Panc1 (cell line): ENCODE measurements at regions not wholly inside any gene's neighbourhood (a gene's known extent, or its start where the extent isn't known, plus 50 kb on each side); places are given as distances from the start of the nearest gene placed in this dataset.

Experiments
- ATAC-seq: fragments of 200-7000 bp; cut with Tn5 transposase; 2 replicates; pipeline ENCODE4 v1.9.1; 2020; ENCODE audit warnings: mild to moderate bottlenecking, moderate library complexity
- BruUV-seq: library from RNA; stranded (reverse); fragments of 400-500 nt; replicated peaks from 2 replicates; lab custom pipeline; 2021; lab: Mats Ljungman, UMichigan
- CTCF ChIA-PET: fragments of 300-600 bp; sonication (Branson Sonifier 250); formaldehyde crosslinking; loops from one replicate; lab custom pipeline; 2022; ENCODE audit warnings: antibody characterized with exemption; lab: Charles Lee
- POLR2A ChIA-PET: fragments of 300-600 bp; sonication (Branson Sonifier 250); formaldehyde crosslinking; loops from one replicate; lab custom pipeline; 2022; ENCODE audit warnings: antibody characterized with exemption; lab: Charles Lee
- DNase-seq: peaks from one replicate; pipeline ENCODE4 v3.0.0-alpha.2; 2010; ENCODE audit warnings: low read depth, low spot score
- H3K27ac ChIP-seq: 2 replicates; pipeline ENCODE4 v1.5.1; 2011; ENCODE audit warnings: mild to moderate bottlenecking, low read length, inconsistent platforms
- H3K27me3 ChIP-seq: fragments of 200-500 bp; sonication (Bioruptor generic); 2 replicates; pipeline ENCODE4 v1.6.0; 2014; ENCODE audit warnings: low read length, inconsistent platforms; ENCODE audit not compliant: control insufficient read depth, insufficient read depth
- H3K36me3 ChIP-seq: fragments of 200-500 bp; sonication (Bioruptor generic); 2 replicates; pipeline ENCODE4 v1.5.1; 2014; ENCODE audit warnings: inconsistent platforms, mild to moderate bottlenecking, low read length, moderate library complexity; ENCODE audit not compliant: control insufficient read depth, insufficient read depth
- H3K4me1 ChIP-seq: 2 replicates; pipeline ENCODE4 v1.5.1; 2011; ENCODE audit warnings: inconsistent platforms, mild to moderate bottlenecking, low read length, moderate library complexity; ENCODE audit not compliant: control insufficient read depth, insufficient read depth
- H3K4me3 ChIP-seq, 2 experiments: 2 replicates each; pipeline ENCODE4 v1.5.1; 2011 to 2012; ENCODE audit warnings: low read depth in 2 of 2, low read length in 2 of 2, mild to moderate bottlenecking in 2 of 2, inconsistent platforms in 1 of 2, moderate library complexity in 1 of 2
- H3K9me3 ChIP-seq: fragments of 200-500 bp; sonication (Bioruptor generic); 2 replicates; pipeline ENCODE4 v1.5.1; 2014; ENCODE audit warnings: low read depth, mild to moderate bottlenecking, inconsistent platforms, low read length, moderate library complexity; ENCODE audit not compliant: control insufficient read depth, insufficient read depth
- POLR2AphosphoS5 ChIP-seq: IDR thresholded peaks from 2 replicates; pipeline ENCODE4 v1.6.1; 2012; ENCODE audit warnings: mild to moderate bottlenecking, low read depth, low read length, moderate library complexity
- REST ChIP-seq, 2 experiments: IDR thresholded peaks; 2 replicates each; pipeline ENCODE4 v1.6.1; 2011 to 2012; ENCODE audit warnings: low read depth in 2 of 2, control low read depth in 1 of 2, low read length in 1 of 2, mild to moderate bottlenecking in 1 of 2, moderate library complexity in 1 of 2; ENCODE audit not compliant: insufficient read depth in 1 of 2
- SIN3A ChIP-seq: IDR thresholded peaks from 2 replicates; pipeline ENCODE4 v1.6.1; 2012; ENCODE audit warnings: low read depth, mild to moderate bottlenecking, low read length, moderate library complexity, borderline replicate concordance; ENCODE audit not compliant: insufficient read depth
- TCF7L2 ChIP-seq: IDR thresholded peaks from 2 replicates; pipeline ENCODE4 v1.6.1; 2011; ENCODE audit warnings: mild to moderate bottlenecking, low read depth, low read length, inconsistent platforms
- in situ Hi-C: cut with HindIII; loops from 2 replicates; pipeline ENCODE4 v1.10.0; 2016; ENCODE audit warnings: low sequenced_read_pairs, low pct_unique_long_range_greater_than_20kb
- intact Hi-C: fragments of 100-400 bp; cut with micrococcal nuclease; formaldehyde crosslinking; loops from one replicate; pipeline ENCODE4 v1.10.0; 2022; ENCODE audit not compliant: unreplicated experiment
- TF ChIP-seq, protein P1 (sequence below): fragments of 450-650 bp; IDR thresholded peaks from 2 replicates; pipeline ENCODE4 v1.5.1; 2017; ENCODE audit warnings: mild to moderate bottlenecking

GRCh38 chr12:118734266-118734665 is 247.1 kb upstream of the SRRM4 start:
- Histone ChIP-seq H3K4me1 (no peaks in the 10 kb centered on the region), H3K36me3 (no peaks in the 10 kb centered on the region), H3K27ac (no peak overlapping the region), H3K4me3 (no peak overlapping the region), H3K9me3 (no peaks in the 10 kb centered on the region), H3K27me3 (no peaks in the 10 kb centered on the region)
- in situ Hi-C loops (no loop called here), intact Hi-C loops (no loop called here)
- DNase-seq (no peak), ATAC-seq (no peak)
- no TSS peak for BruUV-seq
- ChIA-PET CTCF (no interaction called here), POLR2A (no interaction called here)
- TF ChIP-seq, protein P1, sequence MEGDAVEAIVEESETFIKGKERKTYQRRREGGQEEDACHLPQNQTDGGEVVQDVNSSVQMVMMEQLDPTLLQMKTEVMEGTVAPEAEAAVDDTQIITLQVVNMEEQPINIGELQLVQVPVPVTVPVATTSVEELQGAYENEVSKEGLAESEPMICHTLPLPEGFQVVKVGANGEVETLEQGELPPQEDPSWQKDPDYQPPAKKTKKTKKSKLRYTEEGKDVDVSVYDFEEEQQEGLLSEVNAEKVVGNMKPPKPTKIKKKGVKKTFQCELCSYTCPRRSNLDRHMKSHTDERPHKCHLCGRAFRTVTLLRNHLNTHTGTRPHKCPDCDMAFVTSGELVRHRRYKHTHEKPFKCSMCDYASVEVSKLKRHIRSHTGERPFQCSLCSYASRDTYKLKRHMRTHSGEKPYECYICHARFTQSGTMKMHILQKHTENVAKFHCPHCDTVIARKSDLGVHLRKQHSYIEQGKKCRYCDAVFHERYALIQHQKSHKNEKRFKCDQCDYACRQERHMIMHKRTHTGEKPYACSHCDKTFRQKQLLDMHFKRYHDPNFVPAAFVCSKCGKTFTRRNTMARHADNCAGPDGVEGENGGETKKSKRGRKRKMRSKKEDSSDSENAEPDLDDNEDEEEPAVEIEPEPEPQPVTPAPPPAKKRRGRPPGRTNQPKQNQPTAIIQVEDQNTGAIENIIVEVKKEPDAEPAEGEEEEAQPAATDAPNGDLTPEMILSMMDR: no peak
- TF ChIP-seq REST (IDR thresholded peaks at IDR 0.05; ENCODE audit: insufficient read depth in 1 of 2, low read depth in 2 of 2, low read length in 1 of 2): no peak

DNA sequence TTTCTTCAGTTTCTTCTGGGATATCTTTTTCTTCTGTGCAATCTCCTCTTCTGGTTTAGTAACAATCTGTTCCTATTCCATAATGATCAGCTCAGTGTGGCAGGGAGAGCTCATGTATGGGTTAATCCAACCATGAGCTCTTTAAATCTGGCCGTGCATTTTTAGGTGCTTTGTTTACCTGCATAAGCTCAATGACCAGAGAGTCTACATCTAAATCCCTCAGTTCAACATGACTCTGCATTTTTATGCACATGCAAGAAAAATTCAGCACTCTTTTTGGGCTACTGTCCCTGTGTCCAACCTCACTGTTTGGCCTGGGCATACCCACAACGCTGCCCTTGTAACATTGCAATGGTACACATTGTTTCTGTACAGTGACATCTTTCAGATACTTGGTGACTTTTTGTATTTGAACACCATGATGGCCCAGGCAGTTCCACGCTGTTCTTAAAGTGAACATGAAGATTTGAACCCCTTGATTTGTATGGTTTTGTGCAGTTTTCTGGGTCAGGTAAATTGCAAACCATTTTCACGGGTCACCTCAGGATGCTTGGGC is 243.3 kb upstream of the SRRM4 start:
- H3K36me3 ChIP-seq: no peaks in the 10 kb centered on the region
- ChIA-PET POLR2A (no interaction called here), CTCF (no interaction called here)
- ATAC-seq (no peak), DNase-seq (no peak)
- no TSS peak for BruUV-seq
- H3K27ac ChIP-seq: no peak overlapping the region
- no peak overlapping the region for H3K4me3 ChIP-seq
- intact Hi-C loops: no loop called here
- TF ChIP-seq, protein P1: no peak
- TF ChIP-seq TCF7L2: no peak
- no peak for TF ChIP-seq SIN3A
- no peak for TF ChIP-seq POLR2AphosphoS5
- no peak for TF ChIP-seq REST (IDR thresholded peaks at IDR 0.05; ENCODE audit: insufficient read depth in 1 of 2, low read depth in 2 of 2, low read length in 1 of 2)
- in situ Hi-C loops: no loop called here
- H3K9me3 ChIP-seq: no peaks in the 10 kb centered on the region
- H3K27me3 ChIP-seq: no peaks in the 10 kb centered on the region
- no peaks in the 10 kb centered on the region for H3K4me1 ChIP-seq
